BE2C (cell line): ENCODE measurements at regions not wholly inside any gene's neighbourhood (a gene's known extent, or its start where the extent isn't known, plus 50 kb on each side); places are given as distances from the start of the nearest gene placed in this dataset.

Source experiments
- DNase-seq: peaks from one replicate; pipeline ENCODE4 v3.0.0-alpha.2; 2020
- H3K27me3 ChIP-seq: fragments of 250-450 bp; sonication (Bioruptor Pico); 2 replicates; pipeline ENCODE4 v1.5.1; 2020; ENCODE audit warnings: mild to moderate bottlenecking
- H3K36me3 ChIP-seq: fragments of 250-450 bp; sonication (Bioruptor Pico); 2 replicates; pipeline ENCODE4 v1.5.1; 2020; ENCODE audit warnings: mild to moderate bottlenecking
- H3K4me1 ChIP-seq: fragments of 250-450 bp; sonication (Bioruptor Pico); 2 replicates; pipeline ENCODE4 v1.5.1; 2020
- H3K4me3 ChIP-seq: 2 replicates; pipeline ENCODE4 v1.5.1; 2011; ENCODE audit warnings: low read depth, low read length
- H3K9me3 ChIP-seq: fragments of 250-450 bp; sonication (Bioruptor Pico); 2 replicates; pipeline ENCODE4 v1.5.1; 2020
- TF ChIP-seq, protein P1 (sequence below): IDR thresholded peaks from 2 replicates; pipeline ENCODE4 v1.5.1; 2012; ENCODE audit warnings: mild to moderate bottlenecking, low read depth, low read length

GRCh38 chr7:127530148-127530547, 55.2 kb downstream of the GCC1 start:
- Histone ChIP-seq H3K4me1 (no peaks in the 10 kb centered on the region), H3K36me3 (no peaks in the 10 kb centered on the region), H3K9me3 (no peaks in the 10 kb centered on the region), H3K27me3 (peaks cover 23% of the 10 kb centered on the region), H3K4me3 (no peak overlapping the region)
- no peak for DNase-seq
- TF ChIP-seq, protein P1, sequence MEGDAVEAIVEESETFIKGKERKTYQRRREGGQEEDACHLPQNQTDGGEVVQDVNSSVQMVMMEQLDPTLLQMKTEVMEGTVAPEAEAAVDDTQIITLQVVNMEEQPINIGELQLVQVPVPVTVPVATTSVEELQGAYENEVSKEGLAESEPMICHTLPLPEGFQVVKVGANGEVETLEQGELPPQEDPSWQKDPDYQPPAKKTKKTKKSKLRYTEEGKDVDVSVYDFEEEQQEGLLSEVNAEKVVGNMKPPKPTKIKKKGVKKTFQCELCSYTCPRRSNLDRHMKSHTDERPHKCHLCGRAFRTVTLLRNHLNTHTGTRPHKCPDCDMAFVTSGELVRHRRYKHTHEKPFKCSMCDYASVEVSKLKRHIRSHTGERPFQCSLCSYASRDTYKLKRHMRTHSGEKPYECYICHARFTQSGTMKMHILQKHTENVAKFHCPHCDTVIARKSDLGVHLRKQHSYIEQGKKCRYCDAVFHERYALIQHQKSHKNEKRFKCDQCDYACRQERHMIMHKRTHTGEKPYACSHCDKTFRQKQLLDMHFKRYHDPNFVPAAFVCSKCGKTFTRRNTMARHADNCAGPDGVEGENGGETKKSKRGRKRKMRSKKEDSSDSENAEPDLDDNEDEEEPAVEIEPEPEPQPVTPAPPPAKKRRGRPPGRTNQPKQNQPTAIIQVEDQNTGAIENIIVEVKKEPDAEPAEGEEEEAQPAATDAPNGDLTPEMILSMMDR: no peak

DNA sequence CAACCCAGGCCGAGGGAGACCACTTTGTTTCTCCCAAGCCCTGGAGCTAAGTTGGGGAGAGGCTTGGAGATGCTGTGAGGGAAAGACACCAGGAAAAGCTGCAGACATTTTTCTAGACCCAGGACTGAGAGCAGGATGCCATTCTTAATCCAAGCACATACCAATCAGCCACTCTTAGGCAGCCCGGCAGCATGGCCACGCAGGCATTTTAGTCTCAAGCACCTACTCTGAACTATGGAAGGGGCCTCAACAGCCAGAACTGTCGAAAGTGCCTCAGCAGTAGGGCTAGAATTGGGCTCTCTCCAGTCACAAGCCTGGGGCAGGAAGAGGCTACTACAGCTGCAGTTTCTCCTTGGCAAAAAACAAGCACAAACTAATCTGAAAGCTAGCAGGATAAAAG, 57.8 kb downstream of the GCC1 start:
- no peak overlapping the region for H3K4me3 ChIP-seq
- H3K4me1 ChIP-seq: no peaks in the 10 kb centered on the region
- H3K27me3 ChIP-seq: peaks cover 8% of the 10 kb centered on the region; the same call in 1 of the 2 replicates
- H3K9me3 ChIP-seq: no peaks in the 10 kb centered on the region
- no peak for DNase-seq
- TF ChIP-seq, protein P1: no peak
- H3K36me3 ChIP-seq: no peaks in the 10 kb centered on the region

- Histone ChIP-seq H3K9me3 (no peaks in the 10 kb centered on the region), H3K4me1 (no peaks in the 10 kb centered on the region), H3K36me3 (no peaks in the 10 kb centered on the region), H3K4me3 (no peak overlapping the region), H3K27me3 (peaks cover 8% of the 10 kb centered on the region; the same call in 1 of the 2 replicates)
- no peak for DNase-seq
- TF ChIP-seq, protein P1: no peak
Observed at GRCh38 chr7:127525866-127526480, 59.4 kb downstream of the GCC1 start.

DNA sequence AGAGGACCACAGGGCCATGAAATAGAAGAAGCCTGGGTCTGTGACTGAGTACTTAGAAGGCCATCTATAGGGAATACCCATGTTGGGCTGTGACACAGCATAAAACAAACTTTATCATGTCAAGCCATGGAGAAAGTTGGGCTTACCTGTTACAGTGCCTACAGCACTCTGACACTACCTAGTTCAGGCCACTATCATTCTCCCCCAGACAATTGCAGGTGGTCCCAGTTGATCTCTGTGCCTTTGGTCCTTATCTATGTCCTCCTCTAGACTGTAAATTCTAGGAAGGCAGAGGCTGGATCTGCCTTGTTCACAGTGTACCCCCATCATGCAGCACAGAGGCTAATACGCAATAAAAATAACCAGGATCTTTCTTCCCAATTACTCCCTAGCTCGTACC, 69.1 kb downstream of the GCC1 start:
- Histone ChIP-seq H3K36me3 (no peaks in the 10 kb centered on the region), H3K4me3 (no peak overlapping the region), H3K4me1 (no peaks in the 10 kb centered on the region), H3K27me3 (peaks cover 11% of the 10 kb centered on the region), H3K9me3 (no peaks in the 10 kb centered on the region)
- no peak for DNase-seq
- TF ChIP-seq, protein P1: no peak

DNA sequence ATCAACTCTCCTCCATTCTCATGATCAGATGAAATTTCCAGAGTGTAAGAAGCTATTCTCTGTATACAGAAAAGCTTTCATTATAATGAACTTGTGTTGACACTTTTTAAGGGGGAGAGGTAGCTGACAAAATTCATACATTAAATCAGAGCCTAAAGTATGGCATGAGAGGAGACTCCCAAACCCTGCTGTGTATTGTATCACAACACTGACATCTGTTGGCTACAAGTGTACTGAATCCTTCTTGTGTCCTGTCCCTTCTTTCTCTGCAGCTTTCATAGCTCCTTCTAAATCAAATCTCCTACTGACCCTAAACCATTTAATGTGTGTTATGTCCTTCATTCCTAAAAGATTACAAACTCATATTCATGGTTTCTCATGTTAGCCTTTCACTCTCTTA, 70.9 kb downstream of the GCC1 start:
- TF ChIP-seq, protein P1: peak; percentile 60
- no peaks in the 10 kb centered on the region for H3K36me3 ChIP-seq
- peaks cover 18% of the 10 kb centered on the region for H3K27me3 ChIP-seq
- DNase-seq: no peak
- H3K4me1 ChIP-seq: no peaks in the 10 kb centered on the region
- H3K9me3 ChIP-seq: no peaks in the 10 kb centered on the region
- no peak overlapping the region for H3K4me3 ChIP-seq

DNA sequence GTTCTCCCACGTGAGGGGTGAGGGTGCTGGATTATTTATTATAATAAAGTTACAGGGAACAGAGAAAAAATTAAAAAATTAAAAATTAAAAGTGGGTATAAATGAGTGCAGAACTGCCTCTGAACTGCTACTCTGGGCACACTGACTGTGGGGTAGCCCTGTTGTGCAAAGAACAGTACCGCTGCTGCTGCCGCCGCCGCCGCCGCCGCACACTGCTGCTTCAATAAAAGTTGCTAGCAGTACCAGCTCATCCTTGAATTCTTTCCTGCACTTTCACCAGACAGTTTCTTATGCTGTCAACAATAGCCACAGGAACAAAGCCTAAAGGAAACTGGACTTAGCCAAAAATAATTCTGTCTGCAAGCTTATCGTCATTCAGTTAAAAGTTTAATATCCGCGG, 72.1 kb downstream of the GCC1 start:
- TF ChIP-seq, protein P1: no peak
- no peak overlapping the region for H3K4me3 ChIP-seq
- DNase-seq: no peak
- H3K4me1 ChIP-seq: no peaks in the 10 kb centered on the region
- H3K27me3 ChIP-seq: peaks cover 26% of the 10 kb centered on the region
- H3K36me3 ChIP-seq: no peaks in the 10 kb centered on the region
- H3K9me3 ChIP-seq: no peaks in the 10 kb centered on the region
